ENCODE measurements at regions not wholly inside any gene's neighbourhood (a gene's known extent, or its start where the extent isn't known, plus 50 kb on each side); places are given as distances from the start of the nearest gene placed in this dataset.

DNA sequence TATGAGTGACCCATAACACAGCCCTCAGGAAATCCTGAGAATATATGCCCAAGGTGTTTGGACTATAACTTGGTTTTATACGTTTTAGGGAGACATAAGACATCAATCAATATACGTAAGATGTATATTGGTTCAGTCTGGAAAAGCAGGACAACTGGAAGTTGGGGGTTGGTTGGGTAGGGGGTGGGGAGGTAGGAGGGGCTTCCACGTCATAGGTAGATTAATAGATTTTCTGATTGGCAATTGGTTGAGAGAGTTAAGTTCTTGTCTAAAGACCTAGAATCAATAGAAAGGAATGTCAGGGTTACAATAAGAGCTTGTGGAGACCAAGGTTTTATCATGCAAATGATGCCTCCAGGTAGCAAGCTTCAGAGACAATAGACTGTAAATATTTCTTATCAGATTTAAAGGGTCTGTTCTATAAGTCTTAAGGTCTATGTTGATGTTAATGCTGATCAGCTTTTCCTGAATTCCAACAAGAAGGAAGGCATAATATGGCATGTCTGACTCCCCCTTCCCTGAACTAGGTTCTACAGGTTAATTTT, 2267.7 kb upstream of the ACO1 start:
- Mint-ChIP-seq H3K36me3 (ENCODE audit: low read depth) (no peaks in the 10 kb centered on the region), H3K4me3 (no peak overlapping the region), H3K9me3 (no peaks in the 10 kb centered on the region), H3K27me3 (no peaks in the 10 kb centered on the region), H3K27ac (no peak overlapping the region), H3K4me1 (ENCODE audit: low read depth) (no peaks in the 10 kb centered on the region)
- no peak for DNase-seq

- H3K27me3 Mint-ChIP-seq: no peaks in the 10 kb centered on the region
- no peak overlapping the region for H3K4me3 Mint-ChIP-seq
- no peak for DNase-seq
- H3K36me3 Mint-ChIP-seq (ENCODE audit: low read depth): no peaks in the 10 kb centered on the region
- no peaks in the 10 kb centered on the region for H3K4me1 Mint-ChIP-seq (ENCODE audit: low read depth)
- no peaks in the 10 kb centered on the region for H3K9me3 Mint-ChIP-seq
- no peak overlapping the region for H3K27ac Mint-ChIP-seq
Measured at GRCh38 chr9:30120666-30121065, 2263.8 kb upstream of the ACO1 start.

- Mint-ChIP-seq H3K36me3 (ENCODE audit: low read depth) (no peaks in the 10 kb centered on the region), H3K4me3 (no peak overlapping the region)
Measured at GRCh38 chr9:30121611-30122010, 2262.8 kb upstream of the ACO1 start.

DNA sequence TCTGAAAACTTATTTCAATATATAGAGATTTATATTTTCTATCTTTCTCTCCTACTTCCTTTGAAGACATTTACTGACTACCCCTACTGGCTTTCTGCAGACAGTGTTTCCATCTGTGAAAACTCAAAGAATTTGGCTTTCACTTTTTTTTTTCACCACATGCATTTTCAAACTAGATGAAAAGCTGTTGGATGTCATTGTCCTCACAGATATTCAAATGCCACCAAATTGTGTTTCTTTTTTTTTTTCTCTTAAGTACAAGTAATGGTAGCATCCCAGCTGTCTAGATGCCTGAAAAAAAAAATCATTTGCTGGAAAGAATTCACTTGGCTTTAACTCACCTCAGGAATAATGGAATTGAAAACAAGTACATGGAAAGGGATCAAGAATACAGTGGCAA, 2258.6 kb upstream of the ACO1 start:
- Mint-ChIP-seq H3K4me1 (ENCODE audit: low read depth) (no peaks in the 10 kb centered on the region), H3K27ac (no peak overlapping the region), H3K9me3 (no peaks in the 10 kb centered on the region), H3K4me3 (no peak overlapping the region), H3K27me3 (no peaks in the 10 kb centered on the region), H3K36me3 (ENCODE audit: low read depth) (no peaks in the 10 kb centered on the region)
- no peak for DNase-seq

More at GRCh38 chr9:30121611-30122010, 2262.8 kb upstream of the ACO1 start:
- Mint-ChIP-seq H3K27me3 (no peaks in the 10 kb centered on the region), H3K9me3 (no peaks in the 10 kb centered on the region), H3K4me1 (ENCODE audit: low read depth) (no peaks in the 10 kb centered on the region), H3K27ac (no peak overlapping the region)
- DNase-seq: no peak

GRCh38 chr9:30127371-30127770, 2257.1 kb upstream of the ACO1 start:
- Mint-ChIP-seq H3K27me3 (no peaks in the 10 kb centered on the region), H3K36me3 (ENCODE audit: low read depth) (no peaks in the 10 kb centered on the region), H3K4me1 (ENCODE audit: low read depth) (no peaks in the 10 kb centered on the region), H3K9me3 (no peaks in the 10 kb centered on the region), H3K27ac (no peak overlapping the region), H3K4me3 (no peak overlapping the region)
- DNase-seq: no peak

DNA sequence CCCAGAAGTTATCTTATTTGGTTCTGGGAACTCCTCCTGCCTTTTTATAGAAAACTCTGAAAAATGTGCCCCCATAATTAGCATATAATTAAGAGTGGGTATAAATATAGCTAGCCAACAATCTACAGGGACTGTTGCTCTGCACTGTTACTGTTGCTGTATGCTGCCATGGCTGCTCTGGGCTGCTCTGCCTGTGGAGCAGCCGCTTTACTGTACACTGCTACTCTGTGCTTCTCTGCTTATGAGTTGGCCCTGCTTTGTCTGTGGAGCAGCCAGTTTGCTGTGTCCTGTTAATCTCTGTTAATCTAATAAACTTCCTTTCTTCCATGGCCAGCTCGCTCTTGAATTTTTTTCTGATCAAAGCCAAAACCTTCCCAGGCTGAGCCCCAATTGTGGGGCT, 2244.0 kb upstream of the ACO1 start:
- H3K27me3 Mint-ChIP-seq: no peaks in the 10 kb centered on the region
- H3K4me1 Mint-ChIP-seq (ENCODE audit: low read depth): no peaks in the 10 kb centered on the region
- H3K36me3 Mint-ChIP-seq (ENCODE audit: low read depth): no peaks in the 10 kb centered on the region
- DNase-seq: no peak
- H3K9me3 Mint-ChIP-seq: peaks cover 3% of the 10 kb centered on the region
- no peak overlapping the region for H3K4me3 Mint-ChIP-seq
- H3K27ac Mint-ChIP-seq: no peak overlapping the region

GRCh38 chr9:30160570-30160969, 2223.9 kb upstream of the ACO1 start:
- H3K4me1 Mint-ChIP-seq (ENCODE audit: low read depth): no peaks in the 10 kb centered on the region
- no peak overlapping the region for H3K4me3 Mint-ChIP-seq
- H3K27me3 Mint-ChIP-seq: no peaks in the 10 kb centered on the region
- peaks cover 2% of the 10 kb centered on the region for H3K9me3 Mint-ChIP-seq
- no peak for DNase-seq
- no peak overlapping the region for H3K27ac Mint-ChIP-seq
- H3K36me3 Mint-ChIP-seq (ENCODE audit: low read depth): no peaks in the 10 kb centered on the region

DNA sequence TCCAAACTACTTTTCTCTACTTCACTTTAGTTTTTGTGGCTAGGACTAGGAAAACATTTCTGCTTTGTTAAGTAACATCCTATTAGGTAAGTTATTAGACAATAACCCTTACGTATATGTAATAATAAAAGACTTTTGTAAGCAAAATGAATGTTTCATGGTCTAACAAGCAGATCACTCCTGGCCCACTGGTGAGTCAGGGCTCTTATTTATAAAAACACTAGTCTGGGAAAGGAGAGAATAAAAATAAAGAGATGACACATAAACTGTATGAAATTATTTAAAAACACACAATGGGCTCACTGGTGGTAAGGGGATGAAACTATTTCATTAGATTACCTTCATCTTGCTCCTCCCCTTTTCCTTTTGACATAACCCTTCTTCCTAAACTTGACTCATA, 2212.2 kb upstream of the ACO1 start:
- no peaks in the 10 kb centered on the region for H3K27me3 Mint-ChIP-seq
- peaks cover 5% of the 10 kb centered on the region for H3K9me3 Mint-ChIP-seq
- H3K4me1 Mint-ChIP-seq (ENCODE audit: low read depth): no peaks in the 10 kb centered on the region
- no peak for DNase-seq
- H3K36me3 Mint-ChIP-seq (ENCODE audit: low read depth): no peaks in the 10 kb centered on the region
- no peak overlapping the region for H3K4me3 Mint-ChIP-seq
- no peak overlapping the region for H3K27ac Mint-ChIP-seq

DNA sequence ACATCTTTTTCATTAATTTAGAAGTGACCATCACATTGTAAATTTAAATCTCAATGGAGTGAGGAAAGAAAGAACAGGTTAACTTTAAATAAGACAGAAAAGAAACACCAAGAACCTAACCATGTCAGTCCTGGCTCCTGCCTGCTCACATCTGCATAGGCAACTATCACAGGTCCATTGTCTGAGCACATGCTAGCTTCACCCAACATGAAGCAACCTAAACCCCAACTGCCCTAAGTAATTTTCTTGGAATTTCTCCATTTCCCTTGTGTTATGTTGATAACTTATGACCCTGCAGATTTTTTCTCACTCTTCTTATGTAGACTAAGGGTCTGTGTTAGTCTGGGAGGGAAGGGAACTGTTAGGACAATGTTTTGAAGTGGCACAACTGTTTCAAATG, 2205.8 kb upstream of the ACO1 start:
- Mint-ChIP-seq H3K27ac (no peak overlapping the region), H3K4me3 (no peak overlapping the region), H3K27me3 (no peaks in the 10 kb centered on the region), H3K4me1 (ENCODE audit: low read depth) (no peaks in the 10 kb centered on the region), H3K36me3 (ENCODE audit: low read depth) (no peaks in the 10 kb centered on the region), H3K9me3 (peaks cover 2% of the 10 kb centered on the region)
- DNase-seq: no peak

DNA sequence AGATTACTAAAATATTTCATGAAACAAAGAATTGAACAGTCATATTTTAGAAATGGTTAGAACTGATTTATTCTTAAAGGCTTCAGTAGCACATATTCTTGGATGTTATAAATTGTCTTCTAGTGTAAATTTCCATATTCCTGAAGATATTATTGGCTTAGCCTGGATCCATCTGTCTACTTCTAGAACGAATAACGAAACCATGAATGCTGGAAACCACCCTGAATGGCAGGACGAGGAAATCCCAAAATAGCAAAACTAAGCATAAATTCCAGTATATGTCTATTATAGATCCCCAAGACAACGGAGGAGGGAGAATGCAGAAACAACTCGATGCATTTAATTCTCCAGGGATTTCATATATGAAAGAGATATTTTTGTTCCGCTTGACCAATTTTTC, 2191.0 kb upstream of the ACO1 start:
- peaks cover 18% of the 10 kb centered on the region for H3K9me3 Mint-ChIP-seq
- H3K27me3 Mint-ChIP-seq: no peaks in the 10 kb centered on the region
- H3K4me1 Mint-ChIP-seq (ENCODE audit: low read depth): no peaks in the 10 kb centered on the region
- no peak for DNase-seq
- H3K27ac Mint-ChIP-seq: no peak overlapping the region
- no peak overlapping the region for H3K4me3 Mint-ChIP-seq
- H3K36me3 Mint-ChIP-seq (ENCODE audit: low read depth): no peaks in the 10 kb centered on the region

DNA sequence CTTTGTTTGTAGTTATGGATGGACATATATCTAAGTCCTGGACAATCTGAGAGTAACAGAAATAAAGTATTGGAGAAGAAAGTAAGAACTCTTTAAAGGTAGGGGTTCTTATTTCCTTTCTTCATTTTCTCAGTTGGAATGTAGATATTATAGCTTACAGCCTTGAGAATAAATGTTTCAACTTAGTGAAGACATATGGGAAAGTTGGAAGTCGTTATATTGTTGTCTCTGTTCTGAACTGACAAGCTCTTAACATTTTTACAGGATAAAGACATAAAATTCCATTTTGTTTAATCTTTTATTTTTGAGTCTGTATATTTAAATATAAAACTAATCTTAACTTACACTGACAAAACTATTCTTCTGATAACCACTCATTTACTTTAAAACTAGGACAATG, 2187.5 kb upstream of the ACO1 start:
- Mint-ChIP-seq H3K4me3 (no peak overlapping the region), H3K27me3 (no peaks in the 10 kb centered on the region), H3K36me3 (ENCODE audit: low read depth) (no peaks in the 10 kb centered on the region), H3K9me3 (peaks cover 7% of the 10 kb centered on the region), H3K27ac (no peak overlapping the region), H3K4me1 (ENCODE audit: low read depth) (no peaks in the 10 kb centered on the region)
- DNase-seq: no peak

- Mint-ChIP-seq H3K27me3 (no peaks in the 10 kb centered on the region), H3K27ac (no peak overlapping the region), H3K4me3 (no peak overlapping the region), H3K9me3 (peaks cover 7% of the 10 kb centered on the region), H3K36me3 (ENCODE audit: low read depth) (no peaks in the 10 kb centered on the region), H3K4me1 (ENCODE audit: low read depth) (no peaks in the 10 kb centered on the region)
- no peak for DNase-seq
Measured at GRCh38 chr9:30197453-30197852, 2187.0 kb upstream of the ACO1 start.

GRCh38 chr9:30197954-30198353, 2186.5 kb upstream of the ACO1 start:
- no peak overlapping the region for H3K4me3 Mint-ChIP-seq
- H3K27me3 Mint-ChIP-seq: no peaks in the 10 kb centered on the region
- H3K27ac Mint-ChIP-seq: no peak overlapping the region
- H3K36me3 Mint-ChIP-seq (ENCODE audit: low read depth): no peaks in the 10 kb centered on the region
- no peaks in the 10 kb centered on the region for H3K4me1 Mint-ChIP-seq (ENCODE audit: low read depth)
- no peak for DNase-seq
- H3K9me3 Mint-ChIP-seq: peaks cover 7% of the 10 kb centered on the region

DNA sequence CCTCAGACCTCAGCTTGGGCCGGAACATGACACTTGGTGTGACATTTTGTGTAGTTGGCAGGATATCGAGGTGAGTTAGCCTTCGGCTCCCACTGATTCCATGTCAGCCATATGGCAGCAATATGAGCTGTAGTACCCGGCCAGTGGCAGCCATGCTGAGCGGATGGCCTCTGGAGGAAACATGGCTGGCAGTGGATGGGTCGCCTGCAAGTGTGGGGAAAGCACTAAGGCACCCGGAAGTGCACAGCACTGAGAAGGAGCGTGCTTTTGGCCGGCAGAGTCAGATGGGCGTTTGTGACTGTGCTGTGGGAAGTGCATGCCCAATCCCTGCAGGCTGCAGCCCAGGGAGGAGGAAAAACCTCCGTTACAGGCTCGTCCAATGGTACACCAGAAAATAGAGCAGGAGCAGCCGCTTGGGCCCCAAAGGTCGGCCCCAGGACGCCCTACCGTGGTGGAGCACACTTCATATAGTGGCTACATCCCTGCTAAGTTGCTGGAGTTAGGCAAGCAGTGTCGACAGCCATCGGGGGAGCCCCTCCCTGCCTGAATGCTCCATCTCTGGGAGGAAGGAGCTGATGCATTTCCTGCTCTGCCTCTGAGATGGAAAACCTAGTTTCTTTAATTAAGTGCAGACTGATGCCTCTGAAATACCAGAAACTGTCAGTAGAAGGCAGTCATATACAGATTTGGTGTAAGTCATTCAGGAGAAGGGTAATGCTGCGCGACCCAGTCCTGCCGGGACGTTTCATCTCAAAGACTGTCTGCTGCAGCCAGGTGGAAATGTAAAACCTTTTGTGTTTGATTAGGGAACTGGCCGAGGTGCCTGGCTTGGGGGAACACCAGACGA, 2185.8 kb upstream of the ACO1 start:
- no peak overlapping the region for H3K4me3 Mint-ChIP-seq
- H3K9me3 Mint-ChIP-seq: peaks cover 9% of the 10 kb centered on the region
- no peaks in the 10 kb centered on the region for H3K4me1 Mint-ChIP-seq (ENCODE audit: low read depth)
- H3K27ac Mint-ChIP-seq: no peak overlapping the region
- H3K36me3 Mint-ChIP-seq (ENCODE audit: low read depth): no peaks in the 10 kb centered on the region
- no peak for DNase-seq
- H3K27me3 Mint-ChIP-seq: no peaks in the 10 kb centered on the region

GRCh38 chr9:30201024-30201423, 2183.4 kb upstream of the ACO1 start:
- peaks cover 9% of the 10 kb centered on the region for H3K9me3 Mint-ChIP-seq
- no peaks in the 10 kb centered on the region for H3K4me1 Mint-ChIP-seq (ENCODE audit: low read depth)
- no peak overlapping the region for H3K4me3 Mint-ChIP-seq
- no peak overlapping the region for H3K27ac Mint-ChIP-seq
- DNase-seq: no peak
- no peaks in the 10 kb centered on the region for H3K27me3 Mint-ChIP-seq
- no peaks in the 10 kb centered on the region for H3K36me3 Mint-ChIP-seq (ENCODE audit: low read depth)

Data from activated T-cell treated with anti-CD3 and anti-CD28 coated beads, Interleukin-2, amount 50 U/mL, for 24 hours (primary cell).